Fibroblast of lung (primary cell): ENCODE measurements at regions not wholly inside any gene's neighbourhood (a gene's known extent, or its start where the extent isn't known, plus 50 kb on each side); places are given as distances from the start of the nearest gene placed in this dataset.

Experiments
- CTCF ChIP-seq, 2 donors: IDR thresholded peaks in 1 of 2; conservative IDR thresholded peaks in 1 of 2; 1 replicate in 1 of 2; 2 replicates in 1 of 2; pipeline ENCODE4 v1.5.1; 2011 to 2012; ENCODE audit warnings: low read length in 2 of 2, control low read depth in 1 of 2, inconsistent platforms in 1 of 2, low read depth in 1 of 2, mild to moderate bottlenecking in 1 of 2
- EZH2 ChIP-seq: IDR thresholded peaks from 2 replicates; pipeline ENCODE4 v1.5.1; 2012; ENCODE audit warnings: low read length, control low read depth, mild to moderate bottlenecking; ENCODE audit errors: missing control alignments

GRCh38 chrX:3244203-3244743 is 102.2 kb downstream of the MXRA5 start:
- TF ChIP-seq CTCF (conservative IDR thresholded peaks at IDR 0.05 in 1 of 2, IDR thresholded peaks at IDR 0.05 in 1 of 2; ENCODE audit: low read depth in 1 of 2, low read length in 2 of 2) (no peak), EZH2 (no peak)
